ENCODE measurements at regions not wholly inside any gene's neighbourhood (a gene's known extent, or its start where the extent isn't known, plus 50 kb on each side); places are given as distances from the start of the nearest gene placed in this dataset.

GRCh38 chr4:180101348-180102083 lies 2141.7 kb upstream of the TENM3 start:
- no peak overlapping the region for H3K27ac Mint-ChIP-seq
- Histone ChIP-seq H3K36me3 (ENCODE audit: insufficient read depth, low read length) (no peaks in the 10 kb centered on the region), H3K27me3 (ENCODE audit: insufficient read depth, low read length, poor library complexity, severe bottlenecking) (no peaks in the 10 kb centered on the region), H3K9me3 (ENCODE audit: low read length) (no peaks in the 10 kb centered on the region), H3K27ac (ENCODE audit: low read depth, low read length) (no peak overlapping the region), H3K4me3 (ENCODE audit: low read length) (no peak overlapping the region), H3K4me1 (ENCODE audit: insufficient read depth, low read length) (no peaks in the 10 kb centered on the region)
- H3K4me3 Mint-ChIP-seq = no peak overlapping the region
- H3K4me1 Mint-ChIP-seq = no peaks in the 10 kb centered on the region
- no peaks in the 10 kb centered on the region for H3K36me3 Mint-ChIP-seq
- peak in 1 of 5 donors; percentile 42 for DNase-seq
- POLR2A ChIA-PET = no interaction called here
- CTCF ChIA-PET = no interaction called here
- H3K27me3 Mint-ChIP-seq = no peaks in the 10 kb centered on the region
- peaks cover 3 to 16% (median 12%) of the 10 kb centered on the region in 5 donors for H3K9me3 Mint-ChIP-seq

GRCh38 chr4:180103794-180104193 lies 2139.4 kb upstream of the TENM3 start:
- DNase-seq = no peak
- no peaks in the 10 kb centered on the region for H3K36me3 Mint-ChIP-seq
- H3K9me3 Mint-ChIP-seq = peaks cover 6 to 18% (median 15%) of the 10 kb centered on the region in 5 donors
- CTCF ChIA-PET = no interaction called here
- Histone ChIP-seq H3K36me3 (ENCODE audit: insufficient read depth, low read length) (no peaks in the 10 kb centered on the region), H3K27ac (ENCODE audit: low read depth, low read length) (no peak overlapping the region), H3K4me1 (ENCODE audit: insufficient read depth, low read length) (no peaks in the 10 kb centered on the region), H3K9me3 (ENCODE audit: low read length) (no peaks in the 10 kb centered on the region), H3K27me3 (ENCODE audit: insufficient read depth, low read length, poor library complexity, severe bottlenecking) (no peaks in the 10 kb centered on the region), H3K4me3 (ENCODE audit: low read length) (no peak overlapping the region)
- H3K27me3 Mint-ChIP-seq = no peaks in the 10 kb centered on the region
- POLR2A ChIA-PET = no interaction called here
- H3K4me3 Mint-ChIP-seq = no peak overlapping the region
- no peaks in the 10 kb centered on the region for H3K4me1 Mint-ChIP-seq
- no peak overlapping the region for H3K27ac Mint-ChIP-seq

DNA sequence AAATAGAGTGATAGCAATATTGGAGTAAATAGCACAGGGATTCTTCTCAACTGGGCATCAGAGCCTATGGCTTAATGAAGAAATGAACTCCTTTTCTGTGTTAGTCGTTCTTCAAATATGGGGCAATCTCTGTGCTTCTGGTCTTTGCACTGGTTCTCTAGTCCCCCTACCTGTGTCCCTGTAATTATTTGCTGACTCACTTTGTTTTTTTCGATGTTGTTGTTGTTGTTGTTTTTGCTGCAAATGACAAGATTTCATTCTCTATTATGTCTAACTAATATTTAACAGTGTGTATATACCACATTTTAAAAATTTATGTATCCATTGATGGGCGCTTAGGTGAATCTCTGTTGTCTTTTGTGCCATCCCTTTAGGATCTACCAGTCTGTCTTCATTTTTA lies 2137.8 kb upstream of the TENM3 start:
- ChIA-PET CTCF (no interaction called here), POLR2A (no interaction called here)

DNA sequence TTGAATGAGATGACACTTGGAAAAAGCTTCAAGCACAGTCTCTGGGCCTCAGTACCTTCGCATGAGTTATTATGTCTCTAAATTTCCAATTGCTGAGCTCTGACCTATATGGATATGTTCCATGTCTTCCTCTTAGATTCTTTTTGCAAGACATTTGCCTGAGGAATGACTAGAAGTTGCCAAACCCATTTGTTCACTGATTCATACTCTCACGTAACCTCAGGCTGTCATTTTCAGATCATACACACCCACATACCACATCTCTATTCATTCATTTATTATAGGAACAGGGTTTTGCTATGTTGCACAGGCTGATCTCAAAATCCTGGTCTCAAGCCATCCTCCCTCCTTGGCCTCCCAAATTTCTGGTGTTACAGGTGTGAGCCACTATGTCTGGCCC lies 2137.1 kb upstream of the TENM3 start:
- no peaks in the 10 kb centered on the region for H3K27me3 ChIP-seq (ENCODE audit: insufficient read depth, low read length, poor library complexity, severe bottlenecking)
- Mint-ChIP-seq H3K27me3 (no peaks in the 10 kb centered on the region), H3K27ac (no peak overlapping the region), H3K9me3 (peaks cover 6 to 19% (median 14%) of the 10 kb centered on the region in 5 donors), H3K36me3 (no peaks in the 10 kb centered on the region), H3K4me3 (no peak overlapping the region), H3K4me1 (no peaks in the 10 kb centered on the region)
- H3K36me3 ChIP-seq (ENCODE audit: insufficient read depth, low read length) = no peaks in the 10 kb centered on the region
- no peak overlapping the region for H3K4me3 ChIP-seq (ENCODE audit: low read length)
- POLR2A ChIA-PET = no interaction called here
- H3K4me1 ChIP-seq (ENCODE audit: insufficient read depth, low read length) = no peaks in the 10 kb centered on the region
- no peaks in the 10 kb centered on the region for H3K9me3 ChIP-seq (ENCODE audit: low read length)
- CTCF ChIA-PET = no interaction called here
- no peak overlapping the region for H3K27ac ChIP-seq (ENCODE audit: low read depth, low read length)
- DNase-seq = no peak

More for the DNA sequence above, 2137.8 kb upstream of the TENM3 start:
- Histone ChIP-seq H3K36me3 (ENCODE audit: insufficient read depth, low read length) (no peaks in the 10 kb centered on the region), H3K27ac (ENCODE audit: low read depth, low read length) (no peak overlapping the region), H3K4me3 (ENCODE audit: low read length) (no peak overlapping the region), H3K27me3 (ENCODE audit: insufficient read depth, low read length, poor library complexity, severe bottlenecking) (no peaks in the 10 kb centered on the region), H3K9me3 (ENCODE audit: low read length) (no peaks in the 10 kb centered on the region), H3K4me1 (ENCODE audit: insufficient read depth, low read length) (no peaks in the 10 kb centered on the region)
- Mint-ChIP-seq H3K4me1 (no peaks in the 10 kb centered on the region), H3K36me3 (no peaks in the 10 kb centered on the region), H3K9me3 (peaks cover 4 to 19% (median 8%) of the 10 kb centered on the region in 5 donors), H3K27me3 (no peaks in the 10 kb centered on the region), H3K4me3 (no peak overlapping the region), H3K27ac (no peak overlapping the region)
- DNase-seq = no peak

GRCh38 chr4:180106997-180107396 lies 2136.2 kb upstream of the TENM3 start:
- DNase-seq = no peak
- Histone ChIP-seq H3K36me3 (ENCODE audit: insufficient read depth, low read length) (no peaks in the 10 kb centered on the region), H3K27me3 (ENCODE audit: insufficient read depth, low read length, poor library complexity, severe bottlenecking) (no peaks in the 10 kb centered on the region), H3K4me3 (ENCODE audit: low read length) (no peak overlapping the region), H3K4me1 (ENCODE audit: insufficient read depth, low read length) (no peaks in the 10 kb centered on the region), H3K9me3 (ENCODE audit: low read length) (no peaks in the 10 kb centered on the region), H3K27ac (ENCODE audit: low read depth, low read length) (no peak overlapping the region)
- Mint-ChIP-seq H3K27ac (no peak overlapping the region), H3K4me3 (no peak overlapping the region), H3K36me3 (no peaks in the 10 kb centered on the region), H3K4me1 (no peaks in the 10 kb centered on the region), H3K9me3 (peaks cover 4 to 20% (median 18%) of the 10 kb centered on the region in 5 donors), H3K27me3 (no peaks in the 10 kb centered on the region)
- ChIA-PET CTCF (no interaction called here), POLR2A (no interaction called here)

GRCh38 chr4:180116840-180117239 lies 2126.4 kb upstream of the TENM3 start:
- no peaks in the 10 kb centered on the region for H3K36me3 ChIP-seq (ENCODE audit: insufficient read depth, low read length)
- H3K4me1 ChIP-seq (ENCODE audit: insufficient read depth, low read length) = no peaks in the 10 kb centered on the region
- H3K27ac ChIP-seq (ENCODE audit: low read depth, low read length) = no peak overlapping the region
- Mint-ChIP-seq H3K4me3 (no peak overlapping the region), H3K27ac (no peak overlapping the region), H3K27me3 (no peaks in the 10 kb centered on the region), H3K36me3 (no peaks in the 10 kb centered on the region), H3K4me1 (no peaks in the 10 kb centered on the region), H3K9me3 (peaks cover 0 to 16% (median 11%) of the 10 kb centered on the region in 5 donors)
- no peak for DNase-seq
- H3K4me3 ChIP-seq (ENCODE audit: low read length) = no peak overlapping the region
- H3K9me3 ChIP-seq (ENCODE audit: low read length) = no peaks in the 10 kb centered on the region
- no peaks in the 10 kb centered on the region for H3K27me3 ChIP-seq (ENCODE audit: insufficient read depth, low read length, poor library complexity, severe bottlenecking)
- POLR2A ChIA-PET = no interaction called here
- CTCF ChIA-PET = no interaction called here

- CTCF ChIA-PET = no interaction called here
These were observed 2123.1 kb upstream of the TENM3 start for GRCh38 chr4:180120068-180120467.

GRCh38 chr4:180134091-180134866 lies 2108.9 kb upstream of the TENM3 start:
- DNase-seq = peak in 1 of 5 donors; percentile 3
- H3K27ac ChIP-seq (ENCODE audit: low read depth, low read length) = no peak overlapping the region
- Mint-ChIP-seq H3K9me3 (peaks cover 0 to 10% (median 2%) of the 10 kb centered on the region in 5 donors), H3K27ac (no peak overlapping the region), H3K36me3 (no peaks in the 10 kb centered on the region), H3K27me3 (no peaks in the 10 kb centered on the region), H3K4me3 (peak overlapping the region in 2 of 7 donors; percentile 15 to 24), H3K4me1 (peaks cover 0 to 3% (median 0%) of the 10 kb centered on the region in 3 donors)
- H3K4me1 ChIP-seq (ENCODE audit: insufficient read depth, low read length) = no peaks in the 10 kb centered on the region
- ChIA-PET CTCF (no interaction called here), POLR2A (no interaction called here)
- H3K4me3 ChIP-seq (ENCODE audit: low read length) = no peak overlapping the region
- H3K9me3 ChIP-seq (ENCODE audit: low read length) = no peaks in the 10 kb centered on the region
- no peaks in the 10 kb centered on the region for H3K27me3 ChIP-seq (ENCODE audit: insufficient read depth, low read length, poor library complexity, severe bottlenecking)
- H3K36me3 ChIP-seq (ENCODE audit: insufficient read depth, low read length) = no peaks in the 10 kb centered on the region

More at GRCh38 chr4:180120068-180120467, 2123.1 kb upstream of the TENM3 start:
- Mint-ChIP-seq H3K27ac (no peak overlapping the region), H3K4me1 (no peaks in the 10 kb centered on the region), H3K4me3 (no peak overlapping the region), H3K9me3 (peaks cover 4 to 23% (median 16%) of the 10 kb centered on the region in 5 donors), H3K36me3 (no peaks in the 10 kb centered on the region), H3K27me3 (no peaks in the 10 kb centered on the region)
- DNase-seq = no peak
- H3K4me3 ChIP-seq (ENCODE audit: low read length) = no peak overlapping the region
- no peaks in the 10 kb centered on the region for H3K27me3 ChIP-seq (ENCODE audit: insufficient read depth, low read length, poor library complexity, severe bottlenecking)
- POLR2A ChIA-PET = no interaction called here
- H3K9me3 ChIP-seq (ENCODE audit: low read length) = no peaks in the 10 kb centered on the region
- H3K27ac ChIP-seq (ENCODE audit: low read depth, low read length) = no peak overlapping the region
- no peaks in the 10 kb centered on the region for H3K36me3 ChIP-seq (ENCODE audit: insufficient read depth, low read length)
- no peaks in the 10 kb centered on the region for H3K4me1 ChIP-seq (ENCODE audit: insufficient read depth, low read length)
